OCI-LY3 (cell line): ENCODE measurements at regions not wholly inside any gene's neighbourhood (a gene's known extent, or its start where the extent isn't known, plus 50 kb on each side); places are given as distances from the start of the nearest gene placed in this dataset.

Source experiments
- EZH2phosphoT487 ChIP-seq: fragments of 200-600 bp; shearing (Covaris generic); IDR thresholded peaks from 2 replicates; pipeline ENCODE4 v1.6.1; 2018; ENCODE audit warnings: antibody characterized with exemption, mixed run types, low read depth
- TF ChIP-seq, protein P1 (sequence below): fragments of 200-600, 300-600 bp; sonication (generic); IDR thresholded peaks from 2 replicates; pipeline ENCODE4 v1.5.1; 2014; ENCODE audit warnings: antibody characterized with exemption, low read length, low read depth

DNA sequence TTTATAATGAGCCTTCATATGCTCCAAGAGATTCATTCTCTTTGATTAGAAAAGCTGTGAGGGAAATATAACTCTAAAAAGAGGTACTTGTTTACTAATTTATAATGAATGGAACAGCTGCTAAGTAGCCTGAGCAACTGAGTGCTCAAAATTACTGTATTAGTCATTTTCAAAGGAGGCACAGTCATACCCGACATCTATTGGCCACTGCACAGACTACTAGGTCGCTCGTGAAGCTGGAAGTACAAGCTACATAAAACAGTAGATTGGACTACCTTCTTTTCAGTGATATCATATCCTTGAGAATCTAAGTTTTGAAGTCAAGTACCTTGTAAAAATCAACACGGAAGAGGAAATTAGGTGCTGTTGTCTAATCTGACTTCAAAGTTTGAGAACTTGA lies 52.0 kb upstream of the GLRB start:
- TF ChIP-seq, protein P1, sequence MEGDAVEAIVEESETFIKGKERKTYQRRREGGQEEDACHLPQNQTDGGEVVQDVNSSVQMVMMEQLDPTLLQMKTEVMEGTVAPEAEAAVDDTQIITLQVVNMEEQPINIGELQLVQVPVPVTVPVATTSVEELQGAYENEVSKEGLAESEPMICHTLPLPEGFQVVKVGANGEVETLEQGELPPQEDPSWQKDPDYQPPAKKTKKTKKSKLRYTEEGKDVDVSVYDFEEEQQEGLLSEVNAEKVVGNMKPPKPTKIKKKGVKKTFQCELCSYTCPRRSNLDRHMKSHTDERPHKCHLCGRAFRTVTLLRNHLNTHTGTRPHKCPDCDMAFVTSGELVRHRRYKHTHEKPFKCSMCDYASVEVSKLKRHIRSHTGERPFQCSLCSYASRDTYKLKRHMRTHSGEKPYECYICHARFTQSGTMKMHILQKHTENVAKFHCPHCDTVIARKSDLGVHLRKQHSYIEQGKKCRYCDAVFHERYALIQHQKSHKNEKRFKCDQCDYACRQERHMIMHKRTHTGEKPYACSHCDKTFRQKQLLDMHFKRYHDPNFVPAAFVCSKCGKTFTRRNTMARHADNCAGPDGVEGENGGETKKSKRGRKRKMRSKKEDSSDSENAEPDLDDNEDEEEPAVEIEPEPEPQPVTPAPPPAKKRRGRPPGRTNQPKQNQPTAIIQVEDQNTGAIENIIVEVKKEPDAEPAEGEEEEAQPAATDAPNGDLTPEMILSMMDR, result peak; percentile 31; the same call in 1 of the 2 replicates
- TF ChIP-seq EZH2phosphoT487, result no peak
